ENCODE measurements at regions not wholly inside any gene's neighbourhood (a gene's known extent, or its start where the extent isn't known, plus 50 kb on each side); places are given as distances from the start of the nearest gene placed in this dataset.

DNA sequence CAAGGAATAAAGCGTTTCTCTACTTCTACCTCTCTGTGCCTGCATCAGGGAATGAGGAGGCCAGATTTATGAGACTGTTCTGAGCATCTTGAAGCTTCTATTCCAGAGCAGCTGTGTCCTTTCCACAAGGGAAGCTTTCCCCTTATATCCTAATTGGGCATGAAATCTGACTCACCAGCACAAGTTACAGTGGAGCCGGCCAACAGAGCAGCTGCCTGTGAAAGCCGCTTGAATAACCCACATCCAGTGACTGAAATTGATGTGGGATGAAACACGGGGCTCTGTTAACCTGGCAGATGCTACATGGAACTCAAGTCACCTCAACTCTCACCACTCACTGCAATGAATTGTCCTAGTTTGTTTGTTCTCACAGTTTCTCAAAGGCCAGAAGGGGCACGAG is 400.3 kb downstream of the TFAP2A start:
- TF ChIP-seq, protein P1, sequence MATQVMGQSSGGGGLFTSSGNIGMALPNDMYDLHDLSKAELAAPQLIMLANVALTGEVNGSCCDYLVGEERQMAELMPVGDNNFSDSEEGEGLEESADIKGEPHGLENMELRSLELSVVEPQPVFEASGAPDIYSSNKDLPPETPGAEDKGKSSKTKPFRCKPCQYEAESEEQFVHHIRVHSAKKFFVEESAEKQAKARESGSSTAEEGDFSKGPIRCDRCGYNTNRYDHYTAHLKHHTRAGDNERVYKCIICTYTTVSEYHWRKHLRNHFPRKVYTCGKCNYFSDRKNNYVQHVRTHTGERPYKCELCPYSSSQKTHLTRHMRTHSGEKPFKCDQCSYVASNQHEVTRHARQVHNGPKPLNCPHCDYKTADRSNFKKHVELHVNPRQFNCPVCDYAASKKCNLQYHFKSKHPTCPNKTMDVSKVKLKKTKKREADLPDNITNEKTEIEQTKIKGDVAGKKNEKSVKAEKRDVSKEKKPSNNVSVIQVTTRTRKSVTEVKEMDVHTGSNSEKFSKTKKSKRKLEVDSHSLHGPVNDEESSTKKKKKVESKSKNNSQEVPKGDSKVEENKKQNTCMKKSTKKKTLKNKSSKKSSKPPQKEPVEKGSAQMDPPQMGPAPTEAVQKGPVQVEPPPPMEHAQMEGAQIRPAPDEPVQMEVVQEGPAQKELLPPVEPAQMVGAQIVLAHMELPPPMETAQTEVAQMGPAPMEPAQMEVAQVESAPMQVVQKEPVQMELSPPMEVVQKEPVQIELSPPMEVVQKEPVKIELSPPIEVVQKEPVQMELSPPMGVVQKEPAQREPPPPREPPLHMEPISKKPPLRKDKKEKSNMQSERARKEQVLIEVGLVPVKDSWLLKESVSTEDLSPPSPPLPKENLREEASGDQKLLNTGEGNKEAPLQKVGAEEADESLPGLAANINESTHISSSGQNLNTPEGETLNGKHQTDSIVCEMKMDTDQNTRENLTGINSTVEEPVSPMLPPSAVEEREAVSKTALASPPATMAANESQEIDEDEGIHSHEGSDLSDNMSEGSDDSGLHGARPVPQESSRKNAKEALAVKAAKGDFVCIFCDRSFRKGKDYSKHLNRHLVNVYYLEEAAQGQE (IDR thresholded peaks at IDR 0.05; ENCODE audit: low read depth) = no peak
- no peak for TF ChIP-seq EP300 (IDR thresholded peaks at IDR 0.05; ENCODE audit: borderline replicate concordance)
- no peak for TF ChIP-seq CREB1 (IDR thresholded peaks at IDR 0.05; ENCODE audit: low read depth)
- no peak for TF ChIP-seq TCF12 (IDR thresholded peaks at IDR 0.05; ENCODE audit: low read depth)
- no peak for TF ChIP-seq YY1 (IDR thresholded peaks at IDR 0.05; ENCODE audit: low read depth)
- TF ChIP-seq RAD21 (IDR thresholded peaks at IDR 0.05; ENCODE audit: low read depth) = no peak
- no peak for TF ChIP-seq EGR1 (IDR thresholded peaks at IDR 0.05)
- no peak for TF ChIP-seq FOXM1 (IDR thresholded peaks at IDR 0.05; ENCODE audit: borderline replicate concordance, low read depth)
- TF ChIP-seq, protein P2, sequence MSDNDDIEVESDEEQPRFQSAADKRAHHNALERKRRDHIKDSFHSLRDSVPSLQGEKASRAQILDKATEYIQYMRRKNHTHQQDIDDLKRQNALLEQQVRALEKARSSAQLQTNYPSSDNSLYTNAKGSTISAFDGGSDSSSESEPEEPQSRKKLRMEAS (IDR thresholded peaks at IDR 0.05) = no peak
- TF ChIP-seq TEAD4 (IDR thresholded peaks at IDR 0.05) = no peak
- TF ChIP-seq NFIC (IDR thresholded peaks at IDR 0.05) = no peak
- TF ChIP-seq TAF1 (IDR thresholded peaks at IDR 0.05; ENCODE audit: low read depth) = no peak
- TF ChIP-seq, protein P3, sequence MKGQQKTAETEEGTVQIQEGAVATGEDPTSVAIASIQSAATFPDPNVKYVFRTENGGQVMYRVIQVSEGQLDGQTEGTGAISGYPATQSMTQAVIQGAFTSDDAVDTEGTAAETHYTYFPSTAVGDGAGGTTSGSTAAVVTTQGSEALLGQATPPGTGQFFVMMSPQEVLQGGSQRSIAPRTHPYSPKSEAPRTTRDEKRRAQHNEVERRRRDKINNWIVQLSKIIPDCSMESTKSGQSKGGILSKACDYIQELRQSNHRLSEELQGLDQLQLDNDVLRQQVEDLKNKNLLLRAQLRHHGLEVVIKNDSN (IDR thresholded peaks at IDR 0.05) = no peak

Data from Ishikawa (cell line).